GM18507 (cell line): ENCODE measurements at regions not wholly inside any gene's neighbourhood (a gene's known extent, or its start where the extent isn't known, plus 50 kb on each side); places are given as distances from the start of the nearest gene placed in this dataset.

ENCODE experiments used
- DNase-seq: peaks from one replicate; pipeline ENCODE4 v3.0.0; 2011; ENCODE audit warnings: low read depth; ENCODE audit not compliant: insufficient read length; ENCODE audit errors: extremely low spot score
- FAIRE-seq: peaks from 2 replicates; lab custom pipeline; 2011; peaks lifted over from hg19 to GRCh38; lab: Jason Lieb, UNC

DNA sequence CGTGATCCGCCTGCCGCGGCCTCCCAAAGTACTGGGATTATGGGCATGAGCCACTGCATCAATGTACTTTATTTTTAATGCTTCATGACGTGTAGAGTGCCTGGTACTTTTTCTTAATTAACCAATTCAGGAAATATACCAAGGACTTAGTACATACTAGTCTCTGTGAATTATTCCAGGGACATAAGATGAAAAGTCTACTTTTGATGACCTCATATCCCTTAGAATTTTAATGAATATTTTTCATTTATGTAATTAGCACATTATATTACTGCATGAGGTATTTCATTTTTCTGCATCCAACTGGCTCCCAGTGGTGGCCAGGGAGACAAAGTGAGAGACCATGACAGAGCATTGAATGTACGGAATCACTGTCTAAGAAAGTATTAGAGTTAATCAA is 577.7 kb upstream of the NOVA1 start:
- no peak for FAIRE-seq
- DNase-seq = no peak

DNA sequence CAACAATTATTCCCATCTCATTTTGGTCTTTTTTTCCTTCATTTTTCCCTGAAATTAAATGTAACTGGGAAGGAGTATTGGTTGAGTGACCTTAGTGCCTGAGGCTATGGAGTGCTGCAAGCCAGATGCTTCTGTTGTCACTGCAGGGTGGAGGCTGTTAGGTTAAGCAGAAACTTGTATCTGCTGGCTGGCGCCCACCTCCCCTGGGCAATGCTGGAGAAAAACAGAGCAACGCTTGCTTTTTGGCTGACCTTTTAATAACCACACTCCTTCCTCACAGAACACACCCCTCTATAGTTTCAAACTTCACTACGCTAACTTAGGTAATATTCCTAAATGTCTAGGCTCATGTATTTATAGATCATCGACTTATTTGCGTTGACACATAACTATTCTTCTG is 583.5 kb upstream of the NOVA1 start:
- FAIRE-seq (no peak), DNase-seq (no peak)

DNA sequence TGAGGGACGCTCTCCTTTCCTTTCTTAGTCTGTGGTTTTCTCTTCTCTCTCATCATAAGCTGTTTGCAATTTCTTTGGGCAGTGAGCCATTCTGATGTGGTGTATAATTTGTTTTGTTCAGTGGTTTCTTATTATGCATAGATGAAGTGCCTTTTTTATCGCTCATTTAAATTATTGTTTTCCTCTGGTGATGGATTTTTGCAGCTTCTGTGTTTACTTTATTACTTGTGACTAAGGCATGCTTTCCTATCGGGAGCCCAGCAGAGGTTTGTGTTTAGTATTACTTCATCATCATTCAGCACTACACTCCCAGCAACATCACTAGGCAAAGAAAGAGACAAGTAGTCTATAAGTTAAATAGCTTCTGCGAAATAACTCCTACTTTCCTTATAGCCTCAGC is 586.6 kb upstream of the NOVA1 start:
- FAIRE-seq = no peak

DNA sequence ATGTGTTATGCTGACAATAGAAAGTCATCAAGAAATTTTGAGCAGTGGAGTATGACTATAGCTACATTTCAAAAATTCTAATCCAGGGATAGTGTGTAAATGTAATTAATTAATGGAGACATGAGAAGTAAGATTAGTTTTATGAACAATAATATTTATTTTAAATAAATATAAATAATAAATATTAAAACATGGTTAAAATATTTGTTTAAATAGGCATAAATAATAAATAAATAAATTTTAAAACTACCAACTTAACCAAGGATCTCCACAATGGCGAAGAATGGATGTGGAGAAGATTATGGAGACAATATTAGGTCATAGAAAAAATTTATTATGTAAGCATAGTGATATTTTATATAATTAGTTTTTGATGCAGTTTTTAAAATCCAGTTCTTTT is 588.2 kb upstream of the NOVA1 start:
- FAIRE-seq (no peak), DNase-seq (no peak)

More for the DNA sequence above, 586.6 kb upstream of the NOVA1 start:
- no peak for DNase-seq

DNA sequence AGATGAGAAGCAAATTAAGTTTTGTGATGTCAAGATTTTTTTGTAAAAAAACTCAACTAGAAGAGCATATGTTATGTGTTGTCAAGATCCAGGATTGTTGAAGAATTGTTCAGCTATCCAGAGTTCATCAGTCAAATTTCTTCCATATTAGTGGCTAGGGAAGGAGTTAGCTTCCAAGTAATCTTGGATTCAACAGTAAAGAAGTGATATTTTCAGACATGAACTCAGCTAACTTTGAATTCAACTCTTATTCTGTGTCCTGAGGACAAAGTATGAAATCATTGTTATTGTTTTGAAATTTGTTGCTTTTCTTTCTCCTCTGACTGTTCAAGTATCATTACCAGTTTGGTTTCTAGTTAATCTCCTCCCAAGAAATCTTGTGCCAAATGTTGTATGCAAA is 589.3 kb upstream of the NOVA1 start:
- DNase-seq (no peak), FAIRE-seq (no peak)

DNA sequence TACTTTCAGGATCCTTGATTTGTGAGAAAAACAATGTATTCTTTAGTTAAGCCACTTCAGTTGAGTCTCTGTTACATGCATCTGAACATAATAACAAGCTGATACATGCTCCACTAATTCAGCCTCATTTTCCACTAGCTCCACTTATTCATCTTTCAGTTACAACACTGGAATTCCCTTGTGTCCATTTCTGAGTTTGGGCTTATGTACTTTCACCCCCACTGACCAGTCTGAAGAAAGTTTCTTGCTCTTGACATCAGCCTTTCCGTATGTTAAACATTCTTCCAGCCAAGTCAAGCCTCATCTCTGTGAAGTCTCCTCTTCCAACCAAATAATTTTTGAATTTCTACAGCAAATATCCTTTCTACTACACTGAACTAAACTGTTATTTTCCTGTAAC is 592.5 kb upstream of the NOVA1 start:
- DNase-seq = no peak
- no peak for FAIRE-seq

DNA sequence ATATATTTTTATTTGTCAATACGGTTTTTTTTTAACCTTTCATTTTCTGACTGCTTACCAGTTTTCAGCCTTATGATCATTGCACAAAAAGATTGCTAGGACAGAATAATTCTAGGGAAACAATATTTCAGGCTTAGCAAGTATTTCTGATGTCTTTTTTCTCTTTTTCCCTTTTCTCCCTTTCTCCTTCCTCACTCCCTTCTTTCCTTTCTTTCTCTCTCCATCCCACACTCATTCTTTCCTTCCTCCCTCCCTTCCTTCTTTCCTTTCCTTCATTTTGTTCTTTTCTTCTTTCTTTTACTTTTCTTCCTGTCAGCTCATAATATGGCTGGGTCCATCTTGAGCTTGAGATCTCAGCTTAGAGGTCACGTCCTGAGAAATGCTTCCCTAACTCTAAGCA is 601.4 kb upstream of the NOVA1 start:
- DNase-seq (no peak), FAIRE-seq (no peak)

DNA sequence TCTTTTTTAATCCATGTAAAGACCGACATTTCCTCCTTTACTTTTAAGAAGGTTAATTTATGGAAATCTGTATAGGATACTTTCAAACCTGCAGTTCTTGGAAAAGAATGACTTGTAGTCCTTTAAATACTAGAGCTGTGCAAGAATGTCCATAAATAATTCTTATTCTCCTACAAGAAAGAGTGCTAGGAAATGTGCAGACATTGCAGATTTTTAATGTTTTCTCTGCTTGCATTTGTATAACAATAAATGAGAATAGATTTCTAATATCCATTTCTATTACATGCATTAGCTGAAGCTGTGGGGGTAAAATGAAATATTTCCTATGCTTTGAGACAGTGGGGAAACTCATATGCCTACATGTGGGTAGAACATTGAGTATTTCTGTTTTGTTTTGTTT is 607.2 kb upstream of the NOVA1 start:
- DNase-seq = no peak
- FAIRE-seq = no peak

DNA sequence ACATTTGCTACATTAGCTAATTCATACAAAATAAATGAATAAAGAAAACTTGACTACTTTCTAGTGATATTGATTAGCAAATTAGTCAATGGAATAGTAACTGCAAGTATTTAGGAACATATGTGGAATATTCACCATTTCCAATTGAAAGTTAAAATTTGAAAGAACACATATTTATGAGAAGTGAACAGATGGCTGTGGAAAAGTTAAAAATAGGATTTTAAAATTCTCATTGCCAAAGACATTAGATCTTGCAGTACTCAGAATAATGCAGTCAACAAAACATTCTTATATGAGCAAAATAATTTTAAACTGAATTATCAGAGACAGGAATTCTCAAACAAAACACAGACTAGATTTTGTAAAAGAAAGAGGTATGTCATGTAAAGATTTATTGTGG is 613.9 kb upstream of the NOVA1 start:
- DNase-seq (no peak), FAIRE-seq (no peak)

DNA sequence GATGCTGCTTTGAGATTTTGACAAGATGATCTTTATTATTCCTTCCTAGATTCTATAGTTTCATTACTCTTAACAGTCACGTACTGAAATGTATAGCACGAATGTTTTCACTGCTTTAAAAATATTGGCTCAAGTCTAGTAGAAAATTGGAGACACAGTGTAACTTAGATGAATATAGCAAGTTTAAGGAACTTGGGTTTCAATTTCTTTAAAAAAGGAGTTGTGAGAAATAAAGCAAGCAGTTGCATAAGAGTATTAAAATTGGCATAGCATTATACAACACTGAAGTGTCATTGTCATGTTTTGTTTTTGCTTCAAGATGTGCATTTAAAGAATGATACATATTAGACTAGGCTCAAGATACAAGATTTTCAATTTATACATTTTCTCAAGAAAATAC is 624.8 kb upstream of the NOVA1 start:
- DNase-seq (no peak), FAIRE-seq (no peak)

DNA sequence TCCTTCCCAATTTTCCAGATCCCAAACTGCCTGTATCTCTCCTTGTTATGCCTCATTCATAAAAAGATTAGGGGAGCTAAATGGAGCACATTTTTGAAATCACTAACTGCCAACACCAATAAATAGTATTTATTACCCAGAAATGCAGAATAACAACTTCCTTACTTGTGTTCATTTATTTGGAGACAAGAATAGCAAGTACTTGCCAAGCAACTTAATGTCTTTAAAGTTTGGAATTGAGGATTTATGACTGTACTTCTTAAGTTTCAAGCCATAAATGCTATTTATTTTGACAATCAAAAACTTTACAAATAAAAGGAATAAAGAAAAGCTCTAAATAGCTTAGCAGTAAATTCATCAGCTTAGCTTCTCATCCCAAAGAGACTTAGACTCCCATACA is 626.1 kb upstream of the NOVA1 start:
- no peak for DNase-seq
- no peak for FAIRE-seq

DNA sequence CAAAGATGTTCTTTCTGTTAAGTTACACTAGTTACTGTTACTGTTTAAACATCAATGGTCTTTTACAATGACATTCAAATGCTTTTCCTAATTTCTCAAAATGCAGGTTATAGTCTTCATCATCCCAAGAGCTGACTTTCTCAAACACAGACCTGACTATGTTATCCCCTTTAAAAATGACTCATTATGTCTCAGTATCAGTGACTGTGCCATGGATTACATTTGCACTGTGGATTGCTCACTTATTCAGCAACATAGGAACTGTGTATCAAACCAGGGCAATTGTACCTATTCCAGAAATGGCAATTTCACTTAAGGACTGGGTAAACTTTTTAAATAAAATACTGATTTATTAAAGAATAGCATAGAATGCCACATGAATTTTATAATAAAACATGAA is 630.2 kb upstream of the NOVA1 start:
- no peak for FAIRE-seq

DNA sequence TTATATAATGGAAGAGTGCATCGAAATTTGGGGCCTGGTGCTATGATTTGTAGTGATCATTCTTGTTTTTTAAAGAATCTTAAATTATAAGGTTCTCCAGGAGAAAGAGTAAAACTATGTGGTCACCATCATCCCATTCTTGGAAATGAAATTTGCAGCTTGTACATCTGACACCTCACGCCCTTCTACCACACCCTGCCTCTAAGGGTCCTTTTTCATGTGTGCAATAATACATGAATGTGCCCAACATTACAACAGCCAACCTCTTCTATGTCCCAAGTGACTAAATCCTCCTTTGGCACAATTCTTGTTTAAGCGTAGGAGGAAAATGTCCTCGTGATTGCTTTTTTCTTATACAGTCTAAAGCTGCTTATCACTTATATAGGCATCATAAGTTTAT is 636.5 kb upstream of the NOVA1 start:
- no peak for FAIRE-seq

More for the DNA sequence above, 630.2 kb upstream of the NOVA1 start:
- no peak for DNase-seq

DNA sequence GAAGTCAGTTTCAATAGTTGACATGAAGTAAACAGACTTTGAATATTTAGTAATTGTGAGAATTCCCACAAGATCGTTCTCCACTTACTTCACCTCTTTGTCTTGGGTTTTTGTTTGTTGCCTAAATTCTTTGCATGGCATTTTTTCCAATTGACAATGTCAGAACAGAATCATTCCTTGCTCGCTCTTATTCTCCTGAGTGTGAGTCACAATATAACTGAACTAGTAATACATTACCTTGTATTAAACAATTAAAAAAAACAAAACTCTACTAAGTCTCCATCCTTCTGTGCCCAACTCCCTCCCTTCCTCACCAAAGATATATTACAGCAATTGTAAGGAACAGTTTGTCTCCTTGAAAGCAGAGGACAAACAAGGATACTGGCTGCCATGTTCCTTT is 638.8 kb upstream of the NOVA1 start:
- DNase-seq (no peak), FAIRE-seq (no peak)

More for the DNA sequence above, 636.5 kb upstream of the NOVA1 start:
- DNase-seq = no peak

DNA sequence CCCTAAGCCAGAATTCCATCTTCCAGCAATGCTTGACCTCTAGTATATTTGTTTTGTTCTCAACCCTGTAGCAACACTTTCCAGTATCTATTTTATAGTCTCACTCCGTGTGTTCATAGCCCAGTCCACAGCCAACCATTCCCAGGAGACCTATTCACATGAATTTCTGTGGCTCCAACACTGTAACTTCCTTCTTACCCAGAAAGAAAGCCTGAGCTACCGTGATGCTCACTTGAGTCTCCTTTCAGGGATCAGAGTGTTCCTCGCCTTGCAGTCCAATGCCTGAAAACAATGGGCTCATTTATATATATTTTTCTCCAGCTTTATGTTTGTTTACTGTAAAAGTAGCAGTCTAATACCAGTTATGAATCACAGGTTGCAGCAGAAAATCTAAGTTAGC is 645.0 kb upstream of the NOVA1 start:
- DNase-seq (no peak), FAIRE-seq (no peak)

DNA sequence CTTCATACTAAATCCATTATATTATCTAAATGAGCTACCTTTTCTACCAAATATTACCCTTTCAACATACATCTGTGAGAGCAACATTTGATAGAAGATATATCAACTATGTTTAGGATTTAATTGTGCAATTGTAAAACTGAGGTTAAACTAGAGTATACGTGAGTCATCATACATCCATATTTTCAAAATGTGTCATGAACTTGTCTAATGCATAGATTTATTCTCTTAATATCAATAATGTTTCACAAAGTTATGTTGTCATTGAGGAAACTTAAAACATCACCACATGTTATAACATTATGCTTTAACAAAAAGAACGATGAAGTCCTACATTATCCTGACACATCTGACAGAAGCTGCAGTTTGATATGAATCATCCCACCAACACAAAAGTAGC is 645.5 kb upstream of the NOVA1 start:
- no peak for DNase-seq
- FAIRE-seq = no peak

DNA sequence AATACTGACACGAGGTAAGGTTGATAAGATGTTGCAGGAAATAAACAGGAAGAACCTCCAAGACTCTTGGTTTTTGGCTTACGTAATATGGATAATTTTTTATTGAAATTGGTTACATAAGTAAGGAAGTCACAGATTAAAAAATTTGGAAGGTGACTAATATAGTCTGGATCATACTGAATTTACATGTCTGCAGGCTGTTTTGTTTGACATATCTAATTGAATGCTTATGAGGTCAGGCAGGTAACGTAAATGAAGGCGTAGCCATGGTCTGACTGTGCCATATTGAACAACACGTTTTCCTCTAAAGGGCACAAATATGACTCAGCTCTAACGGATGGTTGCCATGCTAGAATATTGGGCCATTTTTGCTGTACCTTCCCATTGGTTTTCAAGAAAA is 648.1 kb upstream of the NOVA1 start:
- DNase-seq = no peak

DNA sequence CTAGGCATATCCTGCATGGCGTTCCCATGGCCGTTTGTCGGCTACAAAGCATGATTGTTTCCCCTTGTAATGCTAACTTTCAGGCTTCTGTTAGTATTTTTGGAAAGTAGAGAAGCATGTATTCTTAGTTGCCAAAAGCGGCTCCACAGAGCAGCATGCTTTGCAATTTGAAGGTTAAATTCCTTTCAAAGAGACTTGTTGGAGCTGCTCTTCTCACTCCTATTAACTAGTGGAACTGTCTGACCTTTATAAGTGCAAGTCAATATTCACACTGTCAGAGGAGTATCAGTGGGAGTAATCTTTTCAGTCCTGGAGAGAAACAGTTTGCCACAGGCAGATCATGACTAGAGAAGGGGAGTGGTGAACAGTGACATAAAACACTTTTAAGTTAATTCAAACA is 656.1 kb upstream of the NOVA1 start:
- FAIRE-seq (no peak), DNase-seq (no peak)

More for the DNA sequence above, 648.1 kb upstream of the NOVA1 start:
- no peak for FAIRE-seq

DNA sequence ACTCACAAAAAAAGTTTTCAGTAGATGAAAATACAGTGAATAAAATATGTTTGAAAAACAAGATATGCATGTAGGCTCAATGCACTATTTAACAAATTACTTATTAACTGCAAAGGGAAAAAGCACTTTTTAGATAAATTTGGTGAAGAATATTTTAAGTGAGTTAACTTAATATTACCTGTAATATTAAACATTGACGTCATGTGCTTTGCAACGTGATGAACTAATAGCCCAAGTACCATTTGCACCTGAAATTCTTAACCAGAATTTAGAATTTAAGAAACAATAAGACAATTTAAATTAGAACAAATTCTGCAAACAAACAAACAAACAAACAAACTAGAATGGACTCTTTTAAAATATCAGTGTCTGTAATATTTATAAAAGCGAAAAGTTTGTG is 659.0 kb upstream of the NOVA1 start:
- FAIRE-seq (no peak), DNase-seq (no peak)

DNA sequence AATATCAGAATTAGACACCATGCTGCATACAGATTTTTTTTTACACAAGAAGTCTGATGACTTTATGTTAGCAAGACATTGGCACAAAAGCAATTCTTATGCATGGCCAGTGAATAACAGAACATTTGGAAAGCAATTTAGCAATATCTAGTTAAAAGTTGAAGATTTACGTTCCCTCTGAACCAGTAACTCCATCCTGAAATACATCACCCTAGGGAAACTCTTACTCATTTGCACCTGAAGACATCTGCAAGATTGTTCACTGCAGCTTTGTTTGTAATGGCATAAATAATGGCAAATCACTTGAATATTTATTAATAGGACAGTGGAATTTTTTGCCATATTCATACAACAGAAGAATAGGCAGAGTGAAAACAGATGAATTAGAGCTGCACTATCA is 670.0 kb upstream of the NOVA1 start:
- DNase-seq = no peak
- no peak for FAIRE-seq

DNA sequence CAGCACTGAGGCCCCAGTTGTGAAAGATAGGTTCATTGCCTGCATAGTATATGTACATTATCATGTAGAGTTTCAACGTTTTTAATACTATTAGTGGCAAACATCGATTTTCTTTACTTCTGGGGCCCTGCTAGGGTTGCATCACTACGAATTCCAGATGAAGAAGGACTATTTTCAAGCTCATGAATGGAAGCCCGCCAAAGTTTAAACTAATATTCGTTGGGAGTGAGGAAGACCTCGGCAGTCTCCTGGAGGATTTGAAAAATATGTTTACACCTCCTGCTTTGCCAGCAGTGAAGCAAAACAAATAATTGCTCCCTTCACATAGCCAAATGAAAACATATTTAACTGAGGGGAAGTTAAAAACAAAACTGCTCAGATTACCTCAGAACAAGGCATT is 672.9 kb upstream of the NOVA1 start:
- DNase-seq (no peak), FAIRE-seq (no peak)

DNA sequence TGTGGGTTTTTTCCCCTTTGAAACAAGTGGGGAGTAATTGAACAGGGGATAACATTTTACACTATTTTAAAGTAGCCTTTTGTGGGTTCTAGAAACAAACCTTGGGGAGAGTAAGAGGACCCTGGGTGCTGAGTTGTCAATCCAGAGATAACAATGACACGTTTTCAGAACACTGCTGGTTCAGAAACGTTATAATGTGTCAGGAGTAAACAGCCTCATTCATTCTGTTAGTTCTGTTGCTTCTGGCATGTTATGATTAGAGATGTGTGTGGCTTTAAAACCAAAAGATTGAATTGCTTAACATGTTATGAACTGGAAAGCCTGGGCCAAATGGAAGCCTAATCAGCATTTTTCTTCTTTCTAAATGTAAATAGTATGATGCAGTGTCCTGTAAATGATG is 680.5 kb upstream of the NOVA1 start:
- DNase-seq (no peak), FAIRE-seq (no peak)
